Prostate gland (tissue), 2 donors: ENCODE measurements at regions not wholly inside any gene's neighbourhood (a gene's known extent, or its start where the extent isn't known, plus 50 kb on each side); places are given as distances from the start of the nearest gene placed in this dataset.

Experiments used
- POLR2AphosphoS5 ChIP-seq: sonication (generic); formaldehyde crosslinking; IDR thresholded peaks from one replicate; pipeline ENCODE4 v1.6.1; 2017; ENCODE audit warnings: antibody characterized with exemption
- TF ChIP-seq, protein P1 (sequence below), 4 experiments: fragments of 200-600 bp in 2 of 4; fragments of 450-650 bp in 2 of 4; sonication (generic) in 2 of 4; IDR thresholded peaks; 1 replicate in 3 of 4; 2 replicates in 1 of 4; pipeline ENCODE4 v1.5.1; 2016 to 2019; ENCODE audit warnings: antibody characterized with exemption in 4 of 4, mild to moderate bottlenecking in 2 of 4, moderate library complexity in 2 of 4

DNA sequence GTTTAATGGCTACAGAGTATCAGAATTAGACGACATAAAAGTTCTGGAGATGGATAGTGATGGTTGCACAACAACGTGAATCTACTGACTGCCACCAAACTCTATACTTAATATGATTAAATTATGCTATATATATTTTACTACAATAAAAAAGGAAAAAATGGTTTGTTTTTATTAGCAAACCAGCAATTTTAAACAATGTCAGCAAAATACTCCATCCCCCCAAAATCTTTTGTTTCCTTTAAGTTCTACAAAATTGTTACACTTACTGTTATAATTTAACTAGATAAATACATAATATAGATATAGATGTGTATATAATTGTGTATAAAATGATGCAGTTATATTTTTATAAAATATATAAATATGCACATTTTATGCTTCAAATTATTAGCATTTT lies 710.8 kb upstream of the UBE2E2 start:
- TF ChIP-seq, protein P1, sequence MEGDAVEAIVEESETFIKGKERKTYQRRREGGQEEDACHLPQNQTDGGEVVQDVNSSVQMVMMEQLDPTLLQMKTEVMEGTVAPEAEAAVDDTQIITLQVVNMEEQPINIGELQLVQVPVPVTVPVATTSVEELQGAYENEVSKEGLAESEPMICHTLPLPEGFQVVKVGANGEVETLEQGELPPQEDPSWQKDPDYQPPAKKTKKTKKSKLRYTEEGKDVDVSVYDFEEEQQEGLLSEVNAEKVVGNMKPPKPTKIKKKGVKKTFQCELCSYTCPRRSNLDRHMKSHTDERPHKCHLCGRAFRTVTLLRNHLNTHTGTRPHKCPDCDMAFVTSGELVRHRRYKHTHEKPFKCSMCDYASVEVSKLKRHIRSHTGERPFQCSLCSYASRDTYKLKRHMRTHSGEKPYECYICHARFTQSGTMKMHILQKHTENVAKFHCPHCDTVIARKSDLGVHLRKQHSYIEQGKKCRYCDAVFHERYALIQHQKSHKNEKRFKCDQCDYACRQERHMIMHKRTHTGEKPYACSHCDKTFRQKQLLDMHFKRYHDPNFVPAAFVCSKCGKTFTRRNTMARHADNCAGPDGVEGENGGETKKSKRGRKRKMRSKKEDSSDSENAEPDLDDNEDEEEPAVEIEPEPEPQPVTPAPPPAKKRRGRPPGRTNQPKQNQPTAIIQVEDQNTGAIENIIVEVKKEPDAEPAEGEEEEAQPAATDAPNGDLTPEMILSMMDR (IDR thresholded peaks at IDR 0.05) = no peak
- no peak for TF ChIP-seq POLR2AphosphoS5
